ENCODE measurements at regions not wholly inside any gene's neighbourhood (a gene's known extent, or its start where the extent isn't known, plus 50 kb on each side); places are given as distances from the start of the nearest gene placed in this dataset.
"Not testable (repeated sequence)": the region's sequence is repeated elsewhere in the genome, so short reads cannot be mapped to it uniquely, and the experiment has no call there.

GRCh38 chr6:150494241-150494640 lies 105.4 kb upstream of the PLEKHG1 start:
- intact Hi-C loops (cut with DNase I) = no loop called here
- H3K9ac ChIP-seq (ENCODE audit: low read length in 3 of 3) = no peak overlapping the region
- no peaks in the 10 kb centered on the region for H3K9me3 ChIP-seq (ENCODE audit: control insufficient read depth in 2 of 3, insufficient read depth in 1 of 3, low read length in 3 of 3)
- DNase-seq (no peak), FAIRE-seq (no peak)
- H3K27ac ChIP-seq (ENCODE audit: low read depth in 2 of 2, low read length in 2 of 2) = no peak overlapping the region
- H3K27me3 ChIP-seq (ENCODE audit: control insufficient read depth, insufficient read depth, low read length) = no peaks in the 10 kb centered on the region
- no peaks in the 10 kb centered on the region for H3K36me3 ChIP-seq (ENCODE audit: control insufficient read depth in 2 of 3, insufficient read depth in 3 of 3, low read length in 3 of 3)
- TF ChIP-seq CTCF (IDR thresholded peaks at IDR 0.05; ENCODE audit: borderline replicate concordance, extremely low read depth, insufficient read depth) = no peak
- no peak overlapping the region for H3K4me3 ChIP-seq (ENCODE audit: low read length in 3 of 3)
- H3K4me1 ChIP-seq (ENCODE audit: control insufficient read depth in 2 of 3, insufficient read depth in 2 of 3, low read depth in 1 of 3, low read length in 3 of 3) = no peaks in the 10 kb centered on the region

GRCh38 chr6:150495126-150495525 lies 104.6 kb upstream of the PLEKHG1 start:
- no peak overlapping the region for H3K4me3 ChIP-seq (ENCODE audit: low read length in 3 of 3)
- no peak overlapping the region for H3K9ac ChIP-seq (ENCODE audit: low read length in 3 of 3)
- no peaks in the 10 kb centered on the region for H3K4me1 ChIP-seq (ENCODE audit: control insufficient read depth in 2 of 3, insufficient read depth in 2 of 3, low read depth in 1 of 3, low read length in 3 of 3)
- TF ChIP-seq CTCF (IDR thresholded peaks at IDR 0.05; ENCODE audit: borderline replicate concordance, extremely low read depth, insufficient read depth) = no peak
- FAIRE-seq (no peak), DNase-seq (no peak)
- H3K9me3 ChIP-seq (ENCODE audit: control insufficient read depth in 2 of 3, insufficient read depth in 1 of 3, low read length in 3 of 3) = no peaks in the 10 kb centered on the region
- H3K27me3 ChIP-seq (ENCODE audit: control insufficient read depth, insufficient read depth, low read length) = no peaks in the 10 kb centered on the region
- H3K36me3 ChIP-seq (ENCODE audit: control insufficient read depth in 2 of 3, insufficient read depth in 3 of 3, low read length in 3 of 3) = no peaks in the 10 kb centered on the region
- H3K27ac ChIP-seq (ENCODE audit: low read depth in 2 of 2, low read length in 2 of 2) = no peak overlapping the region
- intact Hi-C loops (cut with DNase I) = no loop called here

- no peaks in the 10 kb centered on the region for H3K27me3 ChIP-seq (ENCODE audit: control insufficient read depth, insufficient read depth, low read length)
- no peak for DNase-seq
- no peaks in the 10 kb centered on the region for H3K4me1 ChIP-seq (ENCODE audit: control insufficient read depth in 2 of 3, insufficient read depth in 2 of 3, low read depth in 1 of 3, low read length in 3 of 3)
- no peak for TF ChIP-seq CTCF (IDR thresholded peaks at IDR 0.05; ENCODE audit: borderline replicate concordance, extremely low read depth, insufficient read depth)
- no peaks in the 10 kb centered on the region for H3K9me3 ChIP-seq (ENCODE audit: control insufficient read depth in 2 of 3, insufficient read depth in 1 of 3, low read length in 3 of 3)
- no peak for FAIRE-seq
- intact Hi-C loops (cut with DNase I) = no loop called here
- H3K27ac ChIP-seq (ENCODE audit: low read depth in 2 of 2, low read length in 2 of 2) = no peak overlapping the region
- H3K9ac ChIP-seq (ENCODE audit: low read length in 3 of 3) = no peak overlapping the region
- H3K36me3 ChIP-seq (ENCODE audit: control insufficient read depth in 2 of 3, insufficient read depth in 3 of 3, low read length in 3 of 3) = no peaks in the 10 kb centered on the region
- no peak overlapping the region for H3K4me3 ChIP-seq (ENCODE audit: low read length in 3 of 3)
These were observed 103.1 kb upstream of the PLEKHG1 start for GRCh38 chr6:150496629-150497028.

GRCh38 chr6:150499882-150500312 lies 99.8 kb upstream of the PLEKHG1 start:
- Histone ChIP-seq H3K36me3 (ENCODE audit: control insufficient read depth in 2 of 3, insufficient read depth in 3 of 3, low read length in 3 of 3) (no peaks in the 10 kb centered on the region), H3K27me3 (ENCODE audit: control insufficient read depth, insufficient read depth, low read length) (no peaks in the 10 kb centered on the region), H3K4me3 (ENCODE audit: low read length in 3 of 3) (no peak overlapping the region), H3K4me1 (ENCODE audit: control insufficient read depth in 2 of 3, insufficient read depth in 2 of 3, low read depth in 1 of 3, low read length in 3 of 3) (no peaks in the 10 kb centered on the region), H3K9me3 (ENCODE audit: control insufficient read depth in 2 of 3, insufficient read depth in 1 of 3, low read length in 3 of 3) (no peaks in the 10 kb centered on the region), H3K27ac (ENCODE audit: low read depth in 2 of 2, low read length in 2 of 2) (no peak overlapping the region), H3K9ac (ENCODE audit: low read length in 3 of 3) (no peak overlapping the region)
- FAIRE-seq (no peak), DNase-seq (no peak)
- no peak for TF ChIP-seq CTCF (IDR thresholded peaks at IDR 0.05; ENCODE audit: borderline replicate concordance, extremely low read depth, insufficient read depth)
- intact Hi-C loops (cut with DNase I) = no loop called here

- DNase-seq; H3K4me3 ChIP-seq (ENCODE audit: low read length in 3 of 3); FAIRE-seq: not testable (repeated sequence)
These were observed 99.1 kb upstream of the PLEKHG1 start for GRCh38 chr6:150500568-150500967.

More at GRCh38 chr6:150500568-150500967, 99.1 kb upstream of the PLEKHG1 start:
- intact Hi-C loops (cut with DNase I); H3K36me3 ChIP-seq (ENCODE audit: control insufficient read depth in 2 of 3, insufficient read depth in 3 of 3, low read length in 3 of 3); H3K27me3 ChIP-seq (ENCODE audit: control insufficient read depth, insufficient read depth, low read length); H3K9ac ChIP-seq (ENCODE audit: low read length in 3 of 3); H3K4me1 ChIP-seq (ENCODE audit: control insufficient read depth in 2 of 3, insufficient read depth in 2 of 3, low read depth in 1 of 3, low read length in 3 of 3); H3K9me3 ChIP-seq (ENCODE audit: control insufficient read depth in 2 of 3, insufficient read depth in 1 of 3, low read length in 3 of 3); H3K27ac ChIP-seq (ENCODE audit: low read depth in 2 of 2, low read length in 2 of 2): not testable (repeated sequence)
